ENCODE measurements at regions not wholly inside any gene's neighbourhood (a gene's known extent, or its start where the extent isn't known, plus 50 kb on each side); places are given as distances from the start of the nearest gene placed in this dataset.

GRCh38 chr13:83681547-83681946 lies 200.7 kb downstream of the SLITRK1 start:
- TF ChIP-seq POLR2A (IDR thresholded peaks at IDR 0.05) (no peak), CTCF (IDR thresholded peaks at IDR 0.05) (no peak)
- no peak for DNase-seq
- intact Hi-C loops (cut with DNase I; ENCODE audit: low total_unique reads): no loop called here

DNA sequence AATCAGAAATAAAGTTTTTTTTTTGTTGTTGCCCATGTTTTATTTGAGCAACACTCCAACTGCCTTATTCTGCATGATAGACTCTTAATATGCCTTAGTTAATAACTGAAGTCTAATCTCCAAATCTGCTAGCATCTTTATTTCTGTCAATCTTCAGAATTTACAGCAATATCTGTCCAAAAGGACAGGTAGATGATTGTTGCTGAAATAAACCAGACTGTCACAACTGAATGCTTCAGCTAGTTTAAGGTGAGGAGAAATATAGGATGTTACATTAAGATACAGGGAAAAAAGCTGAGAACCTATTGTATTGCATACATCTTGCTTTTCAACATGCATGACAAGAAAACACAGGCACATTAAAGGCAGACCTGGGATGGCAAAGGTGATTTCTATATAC lies 204.3 kb downstream of the SLITRK1 start:
- DNase-seq: no peak
- Histone ChIP-seq H3K27me3 (no peaks in the 10 kb centered on the region), H3K9me3 (no peaks in the 10 kb centered on the region), H3K4me3 (no peak overlapping the region), H3K27ac (no peak overlapping the region), H3K36me3 (no peaks in the 10 kb centered on the region), H3K4me1 (no peaks in the 10 kb centered on the region)
- TF ChIP-seq CTCF (IDR thresholded peaks at IDR 0.05) (no peak), POLR2A (IDR thresholded peaks at IDR 0.05) (no peak)
- intact Hi-C loops (cut with DNase I; ENCODE audit: low total_unique reads): no loop called here

More at GRCh38 chr13:83681547-83681946, 200.7 kb downstream of the SLITRK1 start:
- H3K4me3 ChIP-seq: no peak overlapping the region
- H3K27ac ChIP-seq: no peak overlapping the region
- H3K36me3 ChIP-seq: no peaks in the 10 kb centered on the region
- no peaks in the 10 kb centered on the region for H3K4me1 ChIP-seq
- no peaks in the 10 kb centered on the region for H3K9me3 ChIP-seq
- H3K27me3 ChIP-seq: no peaks in the 10 kb centered on the region

DNA sequence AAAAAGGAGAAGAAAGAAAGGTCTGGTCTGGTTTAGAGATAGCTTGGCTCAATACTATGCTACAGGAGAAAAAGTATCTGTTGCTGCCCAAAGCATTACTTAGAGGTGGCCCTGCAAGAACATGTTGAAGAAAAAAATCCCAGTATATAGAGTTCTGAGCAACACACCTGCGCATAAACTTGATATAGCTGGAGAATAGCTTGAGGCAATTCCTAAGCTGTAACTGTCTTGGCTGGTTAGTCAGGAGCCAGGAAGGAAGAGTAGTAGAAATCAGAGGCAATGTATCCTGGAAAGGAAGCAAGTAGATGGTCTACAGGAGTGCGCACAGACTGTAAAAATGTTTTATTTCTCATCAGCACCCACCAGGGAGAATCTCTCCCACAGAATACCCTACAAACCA lies 209.7 kb downstream of the SLITRK1 start:
- Histone ChIP-seq H3K9me3 (no peaks in the 10 kb centered on the region), H3K27me3 (no peaks in the 10 kb centered on the region), H3K36me3 (no peaks in the 10 kb centered on the region), H3K4me1 (no peaks in the 10 kb centered on the region), H3K27ac (no peak overlapping the region), H3K4me3 (no peak overlapping the region)
- TF ChIP-seq POLR2A (IDR thresholded peaks at IDR 0.05): no peak
- TF ChIP-seq CTCF (IDR thresholded peaks at IDR 0.05): no peak
- no peak for DNase-seq
- intact Hi-C loops (cut with DNase I; ENCODE audit: low total_unique reads): no loop called here

- TF ChIP-seq CTCF (IDR thresholded peaks at IDR 0.05): no peak
- no peak for TF ChIP-seq POLR2A (IDR thresholded peaks at IDR 0.05)
- Histone ChIP-seq H3K27me3 (no peaks in the 10 kb centered on the region), H3K9me3 (no peaks in the 10 kb centered on the region), H3K4me1 (no peaks in the 10 kb centered on the region), H3K36me3 (no peaks in the 10 kb centered on the region), H3K4me3 (no peak overlapping the region), H3K27ac (no peak overlapping the region)
- intact Hi-C loops (cut with DNase I; ENCODE audit: low total_unique reads): no loop called here
- no peak for DNase-seq
These were observed 214.7 kb downstream of the SLITRK1 start for GRCh38 chr13:83667606-83668005.

DNA sequence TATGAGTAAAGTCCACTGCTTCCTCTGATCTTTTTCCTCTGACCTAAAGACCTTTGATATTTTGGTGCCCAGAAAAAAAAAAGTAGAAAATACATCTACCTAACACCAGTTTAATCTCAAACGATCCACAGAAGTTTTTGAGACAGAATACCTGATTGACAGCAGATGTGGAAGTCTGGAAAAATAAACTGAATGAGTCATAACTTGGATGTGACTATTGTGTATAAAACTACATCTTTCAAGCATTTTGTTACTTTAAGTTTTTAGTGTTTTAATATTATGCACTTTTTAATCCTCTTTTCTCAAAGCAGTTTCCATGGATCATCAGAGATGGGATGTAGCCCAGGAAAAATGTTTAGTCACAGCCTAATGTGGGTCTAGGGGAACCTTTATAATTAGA lies 216.1 kb downstream of the SLITRK1 start:
- no peak for TF ChIP-seq CTCF (IDR thresholded peaks at IDR 0.05)
- TF ChIP-seq POLR2A (IDR thresholded peaks at IDR 0.05): no peak
- intact Hi-C loops (cut with DNase I; ENCODE audit: low total_unique reads): no loop called here
- H3K4me3 ChIP-seq: no peak overlapping the region

More for the DNA sequence above, 216.1 kb downstream of the SLITRK1 start:
- H3K36me3 ChIP-seq: no peaks in the 10 kb centered on the region
- no peaks in the 10 kb centered on the region for H3K9me3 ChIP-seq
- DNase-seq: no peak
- H3K27ac ChIP-seq: no peak overlapping the region
- H3K27me3 ChIP-seq: no peaks in the 10 kb centered on the region
- H3K4me1 ChIP-seq: no peaks in the 10 kb centered on the region
